ENCODE measurements at regions not wholly inside any gene's neighbourhood (a gene's known extent, or its start where the extent isn't known, plus 50 kb on each side); places are given as distances from the start of the nearest gene placed in this dataset.
A peak's percentile ranks its signal among the peaks of the same experiment; 100 is the strongest.
"Not testable (repeated sequence)": the region's sequence is repeated elsewhere in the genome, so short reads cannot be mapped to it uniquely, and the experiment has no call there.

GRCh38 chr7:55702831-55703230, 130.5 kb upstream of the VOPP1 start:
- peak; percentile 24 for DNase-seq (ENCODE audit: low read depth)

DNA sequence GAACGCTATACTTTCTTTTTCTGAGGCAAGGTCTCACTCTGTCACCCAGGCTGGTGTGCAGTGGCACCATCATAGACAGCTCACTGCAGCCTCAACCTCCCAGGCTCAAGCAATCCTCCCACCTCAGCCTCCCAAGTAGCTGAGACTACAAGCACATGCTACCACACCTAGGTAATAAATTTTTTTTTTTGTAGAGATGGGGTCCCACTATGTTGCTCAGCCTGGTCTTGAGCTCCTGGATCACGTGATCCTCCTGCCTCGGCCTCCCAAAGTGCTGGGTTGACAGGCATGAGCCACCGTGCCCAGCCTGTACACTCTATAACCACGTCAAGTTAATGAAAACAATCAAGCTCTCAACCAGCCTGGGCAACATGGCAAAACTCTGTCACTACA, 127.1 kb upstream of the VOPP1 start:
- DNase-seq (ENCODE audit: low read depth): not testable (repeated sequence)

DNA sequence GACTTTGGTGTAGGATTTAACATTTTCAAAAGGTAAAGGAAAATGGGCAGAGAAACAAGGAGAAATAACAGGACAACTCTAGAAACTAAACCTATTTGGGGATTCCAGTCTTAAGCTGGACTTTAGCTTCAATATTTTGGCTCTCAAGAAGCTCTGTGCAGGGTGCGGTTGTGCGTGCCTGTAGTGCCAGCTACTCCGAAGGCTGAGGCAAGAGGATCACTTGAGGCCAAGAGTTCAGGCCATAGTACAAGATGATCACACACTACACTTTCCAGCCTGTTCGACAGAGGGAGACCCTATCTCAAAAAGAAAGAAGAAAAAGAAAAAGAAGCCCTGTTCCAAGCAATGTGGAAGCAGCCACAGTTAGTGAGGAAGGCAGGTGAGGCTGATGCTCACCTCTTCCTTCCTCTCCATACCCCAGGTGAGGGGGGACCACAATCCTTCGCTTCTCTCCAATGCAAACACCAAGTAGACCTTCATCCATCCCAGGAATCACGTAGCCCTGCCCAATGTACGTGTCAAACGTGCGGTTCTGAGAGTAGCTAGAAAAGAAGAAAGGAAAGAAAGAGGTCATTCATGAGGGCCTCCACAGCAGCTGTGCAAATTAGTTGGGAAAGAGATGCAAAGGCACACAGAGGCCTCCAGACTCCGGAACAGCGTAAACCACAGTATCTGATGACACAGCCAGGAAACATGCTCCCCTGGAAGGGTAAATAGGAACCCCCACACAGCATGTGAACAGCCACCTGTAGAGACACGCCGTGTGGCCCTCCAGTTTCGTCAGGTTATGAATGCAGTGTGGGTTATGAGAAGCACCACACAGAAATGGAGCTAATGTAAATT, 126.5 kb upstream of the VOPP1 start:
- DNase-seq (ENCODE audit: low read depth): peak; percentile 88

DNA sequence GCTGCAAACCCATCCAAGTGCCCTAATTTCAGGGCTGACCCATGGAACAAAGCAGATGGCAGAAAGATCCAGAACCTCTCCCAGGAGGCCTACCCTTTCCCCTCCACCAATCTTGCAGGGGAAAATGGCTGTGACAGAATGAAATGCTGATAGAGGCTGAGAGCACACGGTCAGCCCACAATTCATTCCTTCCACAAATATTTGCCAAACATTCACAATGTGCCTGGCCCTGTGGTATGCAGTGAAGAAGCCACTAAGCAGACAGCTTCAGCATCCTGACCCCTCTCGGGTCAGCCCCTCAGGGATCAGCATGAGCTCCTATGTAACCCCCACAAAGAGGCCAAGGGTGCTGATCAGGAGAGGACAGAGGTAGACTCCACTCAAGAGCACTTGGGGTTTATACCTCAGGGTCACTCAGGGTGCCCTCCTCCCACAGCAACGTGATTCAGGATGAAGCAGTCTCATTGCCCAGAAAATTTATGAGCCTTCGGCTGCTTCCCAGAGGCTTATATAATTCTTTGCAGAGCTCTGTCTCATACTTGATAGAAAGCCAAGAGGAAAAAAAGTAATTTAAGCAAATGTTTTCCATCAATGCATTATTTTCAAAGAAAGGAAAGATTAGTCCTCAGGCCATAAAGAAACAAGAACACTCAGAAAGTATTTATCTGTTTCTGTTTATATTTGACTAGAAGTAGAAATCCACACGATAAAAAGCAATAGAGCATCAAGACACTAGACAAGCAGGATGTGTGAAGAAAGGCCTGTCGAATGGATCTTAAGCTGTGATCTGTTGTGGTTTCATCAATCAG, 123.8 kb upstream of the VOPP1 start:
- peak; percentile 73 for DNase-seq (ENCODE audit: low read depth)

- DNase-seq (ENCODE audit: low read depth): not testable (repeated sequence)
These were observed 122.2 kb upstream of the VOPP1 start for GRCh38 chr7:55694484-55694883.

DNA sequence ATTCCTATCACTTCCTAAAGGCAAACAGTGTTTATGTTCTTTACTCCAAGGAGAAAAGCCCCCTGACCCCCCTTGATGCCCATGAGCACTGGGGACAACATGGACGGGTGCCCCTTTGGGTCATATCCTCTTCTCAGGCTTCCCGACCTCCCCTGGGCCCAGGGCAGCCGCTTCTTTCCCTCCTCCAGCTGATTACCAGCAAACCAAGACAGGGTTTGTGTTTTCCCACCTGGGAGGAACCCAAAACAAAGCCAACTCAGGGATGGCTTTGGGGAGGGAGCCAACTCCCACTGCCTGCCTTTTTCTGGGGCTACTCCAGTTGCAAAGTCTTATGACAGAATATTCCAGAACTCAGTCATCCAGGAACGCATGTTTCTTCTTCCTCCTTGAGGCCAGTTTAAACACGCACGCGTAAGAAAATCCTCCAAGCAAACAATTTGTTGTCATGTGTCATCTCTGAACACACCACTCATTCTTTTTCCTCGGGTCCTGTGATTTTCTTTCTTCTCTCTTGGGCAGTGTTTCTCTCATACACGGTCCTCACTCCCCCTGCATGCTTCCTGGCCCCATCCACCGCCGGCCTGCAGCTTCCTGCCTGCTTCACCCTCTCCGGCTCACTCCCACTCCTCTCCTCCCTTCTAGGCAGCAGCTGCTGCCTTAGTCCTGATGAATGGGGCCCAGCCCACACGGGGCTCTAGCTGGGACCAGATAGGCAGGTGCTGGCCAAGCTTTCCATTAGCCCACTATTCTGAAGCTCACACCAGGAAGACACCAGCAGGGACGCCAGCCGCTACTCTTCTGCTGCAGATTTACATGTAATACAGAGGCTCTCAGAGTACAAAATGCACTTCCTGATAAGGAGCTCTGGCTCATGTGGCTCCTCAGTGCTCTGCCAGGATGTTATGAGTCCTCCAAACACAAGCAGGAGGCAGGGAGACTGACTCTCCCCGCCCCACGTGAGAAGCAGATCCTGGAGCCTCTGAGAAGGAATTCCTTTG, 116.7 kb upstream of the VOPP1 start:
- DNase-seq (ENCODE audit: low read depth): peak; percentile 65

GRCh38 chr7:55688261-55688660, 116.0 kb upstream of the VOPP1 start:
- DNase-seq (ENCODE audit: low read depth): not testable (repeated sequence)

GRCh38 chr7:55687252-55687651, 115.0 kb upstream of the VOPP1 start:
- DNase-seq (ENCODE audit: low read depth): not testable (repeated sequence)

DNA sequence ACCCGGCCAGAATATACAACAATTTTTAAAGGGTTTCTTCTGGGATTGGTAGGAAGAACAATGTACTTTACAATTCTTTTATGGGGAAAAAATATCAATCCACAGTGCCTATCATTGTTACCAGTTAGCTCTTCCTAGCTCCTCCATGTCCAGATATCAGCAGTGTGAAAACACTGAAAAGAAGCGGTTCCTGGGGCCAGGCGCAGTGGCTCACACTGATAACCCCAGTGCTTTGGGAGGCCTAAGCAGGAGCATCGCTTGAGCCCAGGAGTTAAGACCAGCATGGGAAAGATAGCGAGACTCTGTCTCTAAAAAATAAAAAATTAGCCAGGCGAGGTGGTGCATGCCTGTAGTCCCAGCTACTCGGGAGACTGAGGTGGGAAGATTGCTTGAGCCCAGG, 114.5 kb upstream of the VOPP1 start:
- not testable (repeated sequence) for DNase-seq (ENCODE audit: low read depth)

DNA sequence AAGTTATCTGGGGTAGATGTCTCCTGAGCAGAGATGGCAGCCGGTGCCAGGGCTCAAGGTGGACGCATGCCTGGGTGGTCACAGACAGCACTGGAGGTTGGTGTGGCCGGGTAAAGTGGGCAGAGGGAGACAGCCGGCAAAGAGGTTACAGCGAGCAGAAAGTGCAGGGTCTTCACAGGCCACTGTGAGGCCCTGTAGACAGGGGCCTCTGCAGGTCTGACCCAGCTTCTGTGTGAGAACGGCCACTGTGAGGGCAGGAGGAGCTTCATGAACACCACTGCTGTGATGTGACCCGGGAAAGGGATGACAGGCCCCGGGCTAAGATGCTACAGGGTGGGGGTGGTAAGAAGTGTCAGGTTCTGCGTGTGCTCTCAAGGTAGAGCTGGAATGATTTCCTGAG, 111.2 kb upstream of the VOPP1 start:
- not testable (repeated sequence) for DNase-seq (ENCODE audit: low read depth)

- DNase-seq (ENCODE audit: low read depth): not testable (repeated sequence)
These were observed 103.3 kb upstream of the VOPP1 start for GRCh38 chr7:55675589-55675988.

- DNase-seq (ENCODE audit: low read depth): not testable (repeated sequence)
These were observed 101.2 kb upstream of the VOPP1 start for GRCh38 chr7:55673525-55673924.

DNA sequence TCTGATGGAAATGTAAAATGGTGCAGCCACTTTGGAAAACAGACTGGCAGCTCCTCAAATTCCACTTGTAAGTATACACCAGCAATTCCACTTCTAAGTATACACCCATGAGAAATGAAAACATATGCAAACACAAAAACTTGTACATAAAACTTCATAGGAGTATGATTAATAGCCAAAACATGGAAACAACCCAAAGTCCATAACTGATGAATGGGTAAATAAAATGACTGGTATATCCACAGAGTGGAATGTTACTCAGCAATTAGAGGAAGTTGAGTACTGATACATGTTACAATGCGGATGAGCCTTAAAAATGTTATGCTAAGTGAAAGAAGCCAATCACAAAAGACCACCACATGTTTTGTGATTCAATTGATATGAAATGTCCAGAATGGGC, 99.8 kb upstream of the VOPP1 start:
- not testable (repeated sequence) for DNase-seq (ENCODE audit: low read depth)

DNA sequence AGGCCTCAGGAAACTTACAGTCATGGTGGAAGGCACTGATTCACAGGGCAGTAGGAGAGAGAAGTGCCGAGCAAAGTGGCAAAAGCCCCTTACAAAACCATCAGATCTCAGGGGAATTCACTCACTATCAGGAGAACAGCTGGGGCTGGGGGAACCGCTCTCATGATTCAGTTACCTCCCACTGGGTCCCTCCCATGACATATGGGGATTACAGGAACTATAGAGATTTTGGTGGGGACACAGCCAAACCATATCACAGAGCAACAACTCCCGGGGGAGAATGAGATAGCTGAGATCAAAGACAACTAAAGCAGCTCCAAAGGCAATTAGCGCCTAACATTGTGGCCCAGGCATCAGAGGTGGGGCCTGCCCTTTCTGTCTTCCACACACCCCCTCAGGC, 85.4 kb upstream of the VOPP1 start:
- DNase-seq (ENCODE audit: low read depth): no peak

GRCh38 chr7:55651057-55651456, 78.8 kb upstream of the VOPP1 start:
- no peak for DNase-seq (ENCODE audit: low read depth)

- DNase-seq (ENCODE audit: low read depth): no peak
These were observed 76.9 kb upstream of the VOPP1 start for GRCh38 chr7:55649238-55649637.

DNA sequence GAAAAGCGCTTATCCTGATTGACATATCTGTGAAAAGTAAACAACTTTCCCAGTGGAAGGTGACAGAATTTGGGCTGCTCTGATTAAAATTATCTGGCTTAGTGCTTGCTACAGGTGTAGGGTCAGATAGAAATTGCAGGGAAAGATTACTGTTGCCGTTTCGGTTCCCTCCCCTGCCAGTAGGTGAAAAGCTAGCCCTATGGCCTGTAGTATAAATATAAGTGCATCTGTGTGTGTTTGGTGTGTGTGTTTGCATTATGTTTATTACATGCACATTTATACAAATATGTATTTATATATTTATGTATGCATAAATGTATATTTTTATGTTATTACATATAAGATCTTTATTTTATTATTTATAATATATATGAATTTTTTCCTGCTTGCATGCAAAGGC, 72.3 kb upstream of the VOPP1 start:
- DNase-seq (ENCODE audit: low read depth): no peak

GRCh38 chr7:55642266-55642665, 70.0 kb upstream of the VOPP1 start:
- no peak for DNase-seq (ENCODE audit: low read depth)

GRCh38 chr7:55641811-55642210, 69.5 kb upstream of the VOPP1 start:
- DNase-seq (ENCODE audit: low read depth): peak; percentile 10

- DNase-seq (ENCODE audit: low read depth): peak; percentile 84
These were observed 69.0 kb upstream of the VOPP1 start for GRCh38 chr7:55641273-55641691.

DNA sequence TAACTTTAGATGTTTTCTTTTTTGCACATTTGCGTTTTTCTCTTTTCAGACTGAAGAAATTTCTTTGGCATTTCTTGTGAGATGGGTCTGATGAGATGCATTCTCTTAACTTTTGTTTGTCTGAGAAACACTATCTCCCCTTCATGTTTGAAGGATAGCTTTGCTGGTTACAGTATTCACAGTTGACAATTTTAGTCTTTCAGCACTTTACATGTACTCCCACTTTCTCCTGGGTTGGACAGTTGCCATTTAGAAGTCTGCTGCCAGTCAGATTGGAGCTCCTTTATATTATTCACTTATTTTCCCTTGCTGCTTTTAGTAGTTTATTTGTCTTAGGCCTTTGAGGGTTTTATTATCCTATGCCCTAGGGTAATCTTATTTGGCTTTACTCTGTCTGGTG, 67.3 kb upstream of the VOPP1 start:
- DNase-seq (ENCODE audit: low read depth): no peak

All from RPMI7951 (cell line).